VCaP (cell line): ENCODE measurements at regions not wholly inside any gene's neighbourhood (a gene's known extent, or its start where the extent isn't known, plus 50 kb on each side); places are given as distances from the start of the nearest gene placed in this dataset.
A peak's percentile ranks its signal among the peaks of the same experiment; 100 is the strongest.

ENCODE experiments used
- H3K27ac ChIP-seq: fragments of 450-650 bp; 2 replicates; pipeline ENCODE4 v1.5.1; 2017
- TF ChIP-seq, protein P1 (sequence below): fragments of 450-650 bp; conservative IDR thresholded peaks from 2 replicates; pipeline ENCODE4 v1.5.1; 2017; ENCODE audit warnings: mild to moderate bottlenecking, moderate library complexity

DNA sequence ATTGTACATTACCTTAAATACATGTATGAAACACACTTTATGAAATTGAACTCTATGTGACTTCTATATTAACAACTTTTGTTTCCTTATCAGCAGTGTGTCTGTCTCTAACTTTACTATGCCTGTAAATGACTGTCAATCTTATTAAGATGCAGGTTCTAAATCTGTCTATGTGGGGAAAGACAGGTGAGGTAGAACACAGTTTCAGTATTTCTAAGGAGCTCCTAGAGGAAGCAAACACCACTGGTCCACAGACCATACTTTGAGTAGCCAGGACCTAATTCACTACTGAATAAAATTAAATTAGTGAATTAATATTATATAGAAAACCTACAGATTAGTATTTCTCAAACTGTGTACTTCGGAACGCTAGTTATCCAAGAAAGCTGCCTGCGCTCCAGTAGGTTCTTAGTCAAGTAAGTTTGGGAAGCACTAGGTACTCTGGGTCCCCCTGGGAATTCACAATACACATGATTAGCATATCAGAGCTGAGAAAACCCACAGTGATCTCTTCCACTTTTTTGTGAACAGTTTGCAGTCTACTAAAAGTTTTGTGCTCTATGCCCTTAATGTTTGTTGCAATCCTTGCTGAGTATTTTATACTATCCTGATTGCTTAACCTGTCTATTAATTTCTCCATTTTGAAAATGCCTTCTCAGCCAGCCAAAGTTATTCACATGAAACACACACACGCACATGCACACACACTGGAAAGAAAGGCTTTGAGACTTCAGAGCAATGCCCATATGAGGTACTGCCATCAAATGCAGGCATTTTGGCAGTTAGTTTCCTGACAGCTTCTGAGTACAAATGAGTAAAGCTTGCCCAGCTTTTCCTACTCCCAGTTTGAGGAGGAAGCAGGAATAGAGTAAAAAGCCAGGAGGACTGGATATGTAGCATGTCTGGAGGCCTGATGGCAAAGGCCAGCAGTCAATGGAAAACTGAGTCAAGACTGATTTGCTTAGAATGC lies 133.6 kb upstream of the CPEB2 start:
- TF ChIP-seq, protein P1, sequence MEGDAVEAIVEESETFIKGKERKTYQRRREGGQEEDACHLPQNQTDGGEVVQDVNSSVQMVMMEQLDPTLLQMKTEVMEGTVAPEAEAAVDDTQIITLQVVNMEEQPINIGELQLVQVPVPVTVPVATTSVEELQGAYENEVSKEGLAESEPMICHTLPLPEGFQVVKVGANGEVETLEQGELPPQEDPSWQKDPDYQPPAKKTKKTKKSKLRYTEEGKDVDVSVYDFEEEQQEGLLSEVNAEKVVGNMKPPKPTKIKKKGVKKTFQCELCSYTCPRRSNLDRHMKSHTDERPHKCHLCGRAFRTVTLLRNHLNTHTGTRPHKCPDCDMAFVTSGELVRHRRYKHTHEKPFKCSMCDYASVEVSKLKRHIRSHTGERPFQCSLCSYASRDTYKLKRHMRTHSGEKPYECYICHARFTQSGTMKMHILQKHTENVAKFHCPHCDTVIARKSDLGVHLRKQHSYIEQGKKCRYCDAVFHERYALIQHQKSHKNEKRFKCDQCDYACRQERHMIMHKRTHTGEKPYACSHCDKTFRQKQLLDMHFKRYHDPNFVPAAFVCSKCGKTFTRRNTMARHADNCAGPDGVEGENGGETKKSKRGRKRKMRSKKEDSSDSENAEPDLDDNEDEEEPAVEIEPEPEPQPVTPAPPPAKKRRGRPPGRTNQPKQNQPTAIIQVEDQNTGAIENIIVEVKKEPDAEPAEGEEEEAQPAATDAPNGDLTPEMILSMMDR: no peak
- no peak overlapping the region for H3K27ac ChIP-seq

DNA sequence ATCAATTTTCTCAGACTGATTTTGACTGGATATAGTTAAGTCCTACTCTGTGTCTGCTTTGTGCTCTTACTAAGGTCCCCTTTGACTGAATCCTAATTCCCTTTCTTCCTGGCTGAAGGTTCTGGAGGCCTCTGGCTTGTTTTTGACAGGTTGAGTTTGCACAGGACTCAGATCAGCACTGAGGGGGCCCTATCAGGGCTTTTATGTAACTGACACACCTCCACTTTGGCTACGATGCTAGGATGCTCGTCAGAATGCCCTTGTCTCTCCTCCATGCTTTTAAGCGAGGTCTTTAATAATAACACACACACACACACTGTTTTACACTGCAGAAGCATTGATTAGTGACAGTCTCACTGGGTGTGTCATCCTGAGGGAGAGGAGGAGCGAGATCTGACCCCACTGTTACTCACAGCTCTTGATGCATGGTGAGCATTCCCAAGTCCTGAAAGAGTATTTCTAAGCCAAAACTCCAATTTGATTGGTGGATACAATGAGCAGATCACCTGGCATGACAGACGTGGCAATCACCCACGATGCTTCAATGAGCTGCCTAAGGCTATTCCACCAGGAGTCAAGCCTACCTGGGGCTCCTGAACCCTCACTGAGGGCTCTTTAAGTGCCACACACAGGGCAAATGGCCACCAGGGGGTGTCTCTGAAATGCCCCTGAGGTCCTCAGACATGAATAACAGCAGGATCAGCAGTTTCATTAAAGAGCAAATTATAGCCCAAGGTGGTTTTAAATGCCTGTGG lies 130.4 kb upstream of the CPEB2 start:
- TF ChIP-seq, protein P1: peak; percentile 35; the same call in 1 of the 2 replicates
- H3K27ac ChIP-seq: no peak overlapping the region

DNA sequence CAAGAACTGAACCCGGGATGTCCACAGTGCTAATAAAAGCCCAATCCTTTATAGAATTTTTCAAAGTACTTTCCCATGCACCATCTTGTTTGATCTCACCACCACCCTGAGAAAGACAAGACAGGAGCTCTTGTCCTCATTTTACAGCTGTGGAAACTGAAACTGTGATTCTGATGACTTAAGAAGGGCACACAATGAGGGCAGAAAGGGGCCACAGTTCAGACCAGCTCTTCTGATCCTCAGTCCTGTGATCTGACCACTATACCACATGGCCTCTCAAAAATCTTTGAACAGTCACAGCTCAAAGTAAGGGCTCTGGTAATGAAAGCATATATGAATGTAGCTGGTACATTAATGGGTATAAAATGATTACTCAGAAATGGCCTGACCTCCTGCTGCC lies 127.3 kb upstream of the CPEB2 start:
- H3K27ac ChIP-seq: no peak overlapping the region
- TF ChIP-seq, protein P1: no peak

DNA sequence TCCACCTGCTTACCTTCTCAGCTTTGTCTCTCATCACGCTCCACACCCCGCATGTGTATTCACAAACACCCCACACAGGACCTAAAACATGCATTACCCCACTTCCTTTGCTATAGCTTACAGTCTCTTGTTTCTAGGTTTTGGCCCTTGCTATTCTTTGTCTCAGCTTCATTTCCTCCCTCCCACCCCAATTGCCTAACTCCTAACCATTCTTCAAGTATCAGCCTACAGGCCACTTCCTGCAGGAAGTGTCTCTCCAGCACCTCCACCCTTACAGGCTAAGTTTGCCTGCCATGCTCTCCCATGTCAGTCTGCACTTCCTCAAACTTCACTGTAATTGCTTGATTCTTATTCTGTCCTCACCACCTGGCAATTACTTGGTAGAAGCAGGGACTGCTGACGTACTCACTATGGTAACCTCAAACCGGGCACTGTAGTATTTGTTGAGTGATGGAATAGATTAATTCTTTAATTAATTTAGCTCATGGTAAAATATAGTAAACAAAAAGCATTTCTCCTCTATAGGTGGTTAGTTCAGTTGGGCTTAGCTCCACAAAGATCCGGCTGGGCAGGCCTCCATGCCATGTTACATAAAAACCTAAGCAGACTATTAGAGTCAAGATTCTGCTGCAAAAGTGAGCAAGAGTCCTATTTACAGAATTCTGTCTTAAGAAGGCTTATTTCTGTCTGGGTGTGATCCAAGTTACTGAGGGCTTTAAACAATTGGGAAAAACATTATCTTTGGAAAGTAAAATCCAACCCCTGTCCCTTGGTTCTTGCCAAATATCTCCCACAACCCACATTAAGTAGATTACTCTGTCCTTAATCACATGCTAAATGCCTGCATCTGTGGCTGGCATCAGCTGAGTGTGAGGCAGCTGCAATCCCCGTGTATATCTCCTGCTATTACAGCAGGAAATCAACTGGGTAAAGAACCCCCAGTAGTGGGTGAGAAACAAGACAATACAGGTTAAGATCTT lies 124.7 kb upstream of the CPEB2 start:
- H3K27ac ChIP-seq: no peak overlapping the region
- TF ChIP-seq, protein P1: no peak

DNA sequence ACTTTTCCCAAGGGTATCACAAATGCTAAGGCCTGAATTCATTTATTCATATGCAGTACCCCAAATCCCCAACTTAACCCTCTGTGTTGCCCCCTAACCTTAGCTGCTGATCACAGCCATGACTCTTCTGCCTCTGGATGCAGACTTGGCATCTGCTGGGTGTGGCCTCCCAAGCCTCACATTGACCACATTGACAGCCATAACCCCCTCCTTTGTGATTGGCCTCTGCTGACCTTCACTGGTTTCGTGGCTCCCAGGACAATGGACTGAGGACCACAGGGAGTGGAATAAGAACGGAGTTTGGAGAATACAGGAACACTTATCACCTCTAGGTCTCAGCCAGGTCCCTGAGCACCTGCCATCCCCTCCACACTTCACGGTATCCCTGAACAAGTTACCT lies 123.6 kb upstream of the CPEB2 start:
- TF ChIP-seq, protein P1: no peak

DNA sequence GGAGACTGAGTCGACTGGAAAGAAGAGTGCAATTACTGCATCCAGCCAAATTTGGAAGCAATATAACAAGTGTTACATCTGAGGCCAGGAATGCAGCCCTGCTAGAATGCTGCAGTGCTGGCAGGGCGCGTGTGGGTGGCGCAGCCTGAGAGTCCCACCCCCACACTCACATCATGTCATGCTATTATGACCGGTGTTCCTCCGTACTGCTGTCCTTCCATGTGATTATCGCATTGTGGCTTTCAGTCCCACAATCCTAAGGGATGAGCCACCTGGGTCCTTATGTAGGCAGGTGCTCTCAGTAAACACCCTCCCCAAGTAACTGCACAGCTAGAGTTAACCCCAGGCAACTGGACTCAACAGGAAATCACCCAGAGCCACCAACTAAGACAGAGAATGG lies 122.6 kb upstream of the CPEB2 start:
- TF ChIP-seq, protein P1: no peak
- no peak overlapping the region; the same call in 1 of the 2 replicates for H3K27ac ChIP-seq

More for the DNA sequence above, 123.6 kb upstream of the CPEB2 start:
- no peak overlapping the region for H3K27ac ChIP-seq
